ENCODE measurements at regions not wholly inside any gene's neighbourhood (a gene's known extent, or its start where the extent isn't known, plus 50 kb on each side); places are given as distances from the start of the nearest gene placed in this dataset.
"Not testable (repeated sequence)": the region's sequence is repeated elsewhere in the genome, so short reads cannot be mapped to it uniquely, and the experiment has no call there.

DNA sequence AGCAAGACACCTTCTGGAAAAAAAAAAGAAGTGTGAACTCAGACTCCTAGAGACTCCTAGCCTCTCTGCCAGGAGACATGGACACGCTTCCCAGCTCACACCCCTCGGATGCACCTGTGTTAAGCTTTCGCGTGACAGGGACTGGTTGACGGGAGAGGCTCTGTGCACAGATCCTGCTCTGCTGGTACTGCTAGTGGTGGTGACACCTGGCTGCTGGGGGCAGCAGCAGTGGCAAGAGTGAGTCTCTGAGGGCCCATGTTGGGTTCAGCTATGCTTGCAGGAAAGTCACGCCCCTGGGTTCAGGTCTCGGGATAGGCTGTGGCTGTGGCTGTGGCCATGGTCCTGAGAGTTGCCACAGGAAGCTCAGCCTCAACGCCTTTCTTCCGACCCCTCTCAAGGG is 81.1 kb downstream of the XRCC2 start:
- DNase-seq (ENCODE audit: extremely low read depth in 1 of 11, low read depth in 9 of 11, low spot score in 4 of 11) = no peak

DNA sequence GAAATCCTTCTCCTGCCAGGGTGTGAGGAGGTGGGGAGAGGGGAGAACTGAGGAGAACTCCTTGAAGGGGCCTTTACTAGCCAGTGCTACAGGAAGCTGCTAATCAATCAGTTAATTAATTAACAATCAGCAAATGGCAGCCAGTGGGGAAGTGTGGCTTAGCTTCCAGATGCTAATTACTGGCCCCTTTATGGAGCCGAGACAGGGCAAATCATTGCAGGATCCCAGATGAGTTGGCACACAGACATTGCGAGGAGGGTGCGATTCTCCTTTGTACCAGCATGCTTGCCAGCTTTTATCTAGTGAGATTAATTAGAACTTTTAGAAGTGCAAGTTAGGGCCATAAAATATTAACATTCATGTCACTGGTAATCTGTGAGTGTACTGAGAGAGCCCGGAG is 84.0 kb downstream of the XRCC2 start:
- no peak for DNase-seq (ENCODE audit: extremely low read depth in 1 of 11, low read depth in 9 of 11, low spot score in 4 of 11)

DNA sequence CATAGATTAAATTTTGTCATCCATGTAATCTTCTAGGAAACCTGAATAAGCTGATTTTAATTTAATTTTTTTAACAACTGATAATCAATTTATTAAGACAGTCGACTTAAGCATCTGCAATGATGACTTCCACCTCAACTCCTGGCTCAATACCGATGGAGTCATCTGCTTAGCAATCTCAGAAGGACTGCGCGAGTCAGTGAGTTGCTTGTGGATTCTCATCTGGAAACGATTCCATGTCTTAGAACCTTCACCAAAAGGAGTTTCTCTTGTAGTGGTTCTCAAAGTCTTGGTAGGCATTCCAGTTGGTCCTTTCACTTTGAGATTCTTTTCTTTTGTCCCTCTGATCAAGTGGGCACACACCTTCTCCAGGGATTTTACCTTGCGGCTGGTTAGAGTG is 85.5 kb downstream of the XRCC2 start:
- DNase-seq (ENCODE audit: extremely low read depth in 1 of 11, low read depth in 9 of 11, low spot score in 4 of 11) = no peak

DNA sequence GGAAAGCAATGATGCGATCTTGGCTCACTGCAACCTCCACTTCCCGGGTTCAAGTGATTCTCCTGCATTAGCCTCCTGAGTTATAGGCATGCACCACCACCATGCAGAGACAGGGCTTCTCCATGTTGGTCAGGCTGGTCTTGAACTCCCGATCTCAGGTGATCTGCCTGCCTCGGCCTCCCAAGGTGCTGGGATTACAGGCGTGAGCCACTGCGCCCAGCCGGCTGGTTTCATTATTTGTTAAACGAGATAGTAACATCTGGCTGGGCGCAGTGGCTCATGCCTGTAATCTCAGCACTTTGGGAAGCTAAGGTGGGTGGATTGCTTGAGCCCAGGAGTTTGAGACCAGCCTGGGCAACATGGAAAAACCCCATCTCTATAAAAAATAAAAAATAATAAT is 86.1 kb downstream of the XRCC2 start:
- not testable (repeated sequence) for DNase-seq (ENCODE audit: extremely low read depth in 1 of 11, low read depth in 9 of 11, low spot score in 4 of 11)

DNA sequence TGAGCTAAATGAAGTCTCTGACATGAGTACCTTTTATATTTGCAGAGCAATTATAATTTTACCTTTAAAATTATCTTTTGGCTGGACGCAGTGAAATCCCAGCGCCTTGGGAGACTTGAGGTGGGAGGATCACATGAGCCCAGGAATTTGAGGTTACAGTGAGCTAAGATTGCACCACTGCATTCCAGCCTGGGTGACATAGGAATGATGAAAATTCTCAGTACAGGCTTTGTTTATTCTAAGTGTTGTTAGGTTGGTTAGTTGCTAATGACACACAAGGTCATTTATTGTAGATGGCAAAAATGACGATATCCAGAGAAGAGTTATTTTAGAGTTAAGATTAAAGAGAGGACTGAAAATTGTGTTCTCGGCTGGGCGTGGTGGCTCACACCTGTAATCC is 87.6 kb downstream of the XRCC2 start:
- DNase-seq (ENCODE audit: extremely low read depth in 1 of 11, low read depth in 9 of 11, low spot score in 4 of 11) = no peak

DNA sequence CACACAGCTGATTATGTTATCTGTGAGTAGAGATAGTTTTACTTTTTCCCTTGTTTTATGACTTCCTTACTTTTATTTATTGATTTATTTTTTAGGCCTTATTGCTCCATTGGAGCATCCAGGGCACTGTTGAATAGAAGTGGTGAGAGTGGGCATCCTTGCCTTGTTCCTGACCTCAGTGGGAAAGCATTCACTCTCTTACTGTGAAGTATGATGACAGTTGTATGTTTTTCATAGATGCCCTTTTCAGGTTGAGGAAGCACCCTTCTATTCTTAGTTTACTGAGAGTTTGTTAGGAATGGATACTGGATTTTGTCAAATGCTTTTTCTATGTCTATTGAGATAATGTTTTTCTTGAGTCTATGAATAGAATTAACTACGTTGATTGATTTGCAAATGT is 88.6 kb downstream of the XRCC2 start:
- no peak for DNase-seq (ENCODE audit: extremely low read depth in 1 of 11, low read depth in 9 of 11, low spot score in 4 of 11)

DNA sequence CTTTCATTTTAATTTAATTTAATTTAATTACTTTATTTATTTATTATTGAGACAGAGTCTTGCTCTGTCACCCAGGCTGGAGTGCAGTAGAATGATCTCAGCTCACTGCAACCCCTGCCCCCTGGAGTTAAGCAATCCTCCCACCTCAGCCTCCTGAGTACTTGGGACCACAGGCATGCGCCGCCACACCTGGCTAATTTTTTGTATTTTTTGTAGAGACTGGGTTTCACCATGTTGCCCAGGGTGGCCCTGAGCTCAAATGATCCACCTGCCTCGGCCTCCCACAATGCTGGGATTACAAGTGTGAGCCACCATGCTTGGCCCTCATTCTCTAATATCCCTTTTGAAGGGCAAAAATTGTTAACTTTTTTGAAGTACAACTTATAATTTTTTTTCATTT is 92.9 kb downstream of the XRCC2 start:
- no peak for DNase-seq (ENCODE audit: extremely low read depth in 1 of 11, low read depth in 9 of 11, low spot score in 4 of 11)

DNA sequence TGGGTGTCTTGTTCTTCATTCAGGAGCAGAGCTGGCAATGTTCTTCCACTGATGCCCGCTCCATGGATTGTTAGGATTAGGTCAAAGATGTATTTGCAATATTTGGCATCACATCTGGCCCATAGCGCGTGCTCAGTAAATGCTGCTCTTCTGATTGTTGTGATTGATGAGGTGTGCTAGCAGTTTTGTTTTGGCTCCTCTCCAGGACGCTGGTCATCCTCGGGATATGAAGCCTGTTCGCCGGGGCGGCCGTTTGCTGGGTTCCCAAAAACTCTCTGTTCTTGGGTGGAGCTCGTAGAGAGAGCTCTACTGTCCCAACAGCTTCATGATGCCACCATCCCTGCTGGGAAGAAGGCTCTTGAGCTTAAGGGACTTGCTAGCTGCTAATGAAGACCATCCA is 96.9 kb downstream of the XRCC2 start:
- no peak for DNase-seq (ENCODE audit: extremely low read depth in 1 of 11, low read depth in 9 of 11, low spot score in 4 of 11)

DNA sequence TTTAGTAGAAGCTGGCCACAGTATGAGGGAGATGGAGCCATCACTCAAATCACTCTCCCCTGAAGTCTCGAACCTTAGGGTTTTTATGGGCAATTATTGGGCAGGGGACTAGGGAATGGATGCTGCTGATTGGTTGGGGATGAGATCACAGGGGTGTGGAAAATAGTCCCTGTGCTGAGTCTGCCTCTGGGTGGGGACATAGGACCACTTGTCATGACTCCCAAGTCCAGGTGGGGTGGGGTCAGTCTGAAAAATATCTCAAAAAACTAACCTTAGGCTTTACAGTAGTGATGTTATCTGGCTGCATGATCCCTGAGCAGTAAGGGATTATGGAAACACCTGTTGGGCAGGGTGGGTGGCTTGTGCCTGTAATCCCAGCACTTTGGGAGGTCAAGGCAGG is 98.6 kb downstream of the XRCC2 start:
- DNase-seq (ENCODE audit: extremely low read depth in 1 of 11, low read depth in 9 of 11, low spot score in 4 of 11) = no peak

DNA sequence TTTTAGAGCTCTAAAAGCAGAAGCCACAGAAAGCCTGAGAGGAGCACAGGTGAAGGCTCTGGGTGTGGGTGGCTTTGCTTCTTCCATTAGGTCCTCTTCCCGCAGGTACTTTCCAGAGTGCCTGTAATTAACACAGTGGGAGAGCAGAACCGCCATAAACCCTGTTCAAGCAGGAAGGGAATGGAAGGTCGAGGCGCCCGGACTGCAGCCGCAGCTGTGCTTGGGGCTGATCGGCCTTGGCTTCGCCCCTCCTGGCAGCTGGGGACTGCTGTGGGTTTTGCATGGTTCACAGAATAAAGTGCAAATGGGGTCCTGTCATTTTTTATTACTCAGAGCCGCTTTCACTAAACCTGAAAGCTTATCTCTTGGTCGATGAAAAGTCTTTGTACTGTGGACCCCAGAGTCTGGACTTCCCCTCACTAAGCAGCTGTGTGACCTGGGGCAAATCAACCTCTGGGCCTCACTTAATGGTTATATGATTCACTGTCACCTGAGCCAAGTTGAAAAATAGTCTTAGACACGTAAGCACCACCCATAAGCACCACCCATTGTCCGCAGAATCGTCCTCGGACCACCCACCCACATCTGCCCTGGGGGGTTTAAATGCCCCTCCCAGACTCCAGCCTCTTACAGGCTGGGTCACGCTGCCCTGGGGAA is 100.9 kb downstream of the XRCC2 start:
- peak in 2 of 11 donors; percentile 12 to 13 for DNase-seq (ENCODE audit: extremely low read depth in 1 of 11, low read depth in 9 of 11, low spot score in 4 of 11)

DNA sequence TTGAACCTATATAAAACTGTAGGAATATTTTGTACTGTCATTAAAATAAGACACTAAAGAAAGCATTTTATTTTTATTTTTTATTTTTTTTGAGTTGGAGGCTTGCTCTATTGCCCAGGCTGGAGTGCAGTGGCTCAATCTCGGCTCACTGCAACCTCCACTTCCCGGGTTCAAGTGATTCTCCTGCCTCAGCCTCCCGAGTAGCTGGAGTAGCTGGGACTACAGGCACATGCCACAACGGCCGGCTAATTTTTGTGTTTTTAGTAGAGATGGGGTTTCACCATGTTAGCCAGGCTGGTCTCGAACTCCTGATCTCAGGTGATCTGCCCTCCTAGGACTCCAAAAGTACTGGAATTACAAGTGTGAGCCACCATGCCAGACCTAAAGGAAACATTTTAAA is 102.8 kb downstream of the XRCC2 start:
- not testable (repeated sequence) for DNase-seq (ENCODE audit: extremely low read depth in 1 of 11, low read depth in 9 of 11, low spot score in 4 of 11)

DNA sequence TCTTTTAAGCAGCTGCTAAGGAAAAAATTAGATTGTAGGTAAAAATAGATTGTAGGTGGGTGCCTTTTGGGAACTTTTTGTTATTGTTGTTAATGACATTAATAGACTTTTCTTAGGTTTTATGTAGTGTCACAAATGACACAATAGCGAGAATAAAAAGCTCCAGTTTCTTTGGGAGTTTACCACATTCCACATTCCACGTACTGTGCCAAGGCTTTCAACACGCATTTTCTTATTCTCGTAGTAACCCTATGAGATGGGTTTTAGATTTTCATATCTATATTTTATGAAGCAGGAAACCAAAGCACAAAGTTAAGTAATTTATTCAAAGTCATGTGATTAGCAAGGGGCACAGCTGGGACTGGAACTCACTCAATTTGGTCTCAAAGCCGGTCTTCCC is 103.8 kb downstream of the XRCC2 start:
- no peak for DNase-seq (ENCODE audit: extremely low read depth in 1 of 11, low read depth in 9 of 11, low spot score in 4 of 11)

DNA sequence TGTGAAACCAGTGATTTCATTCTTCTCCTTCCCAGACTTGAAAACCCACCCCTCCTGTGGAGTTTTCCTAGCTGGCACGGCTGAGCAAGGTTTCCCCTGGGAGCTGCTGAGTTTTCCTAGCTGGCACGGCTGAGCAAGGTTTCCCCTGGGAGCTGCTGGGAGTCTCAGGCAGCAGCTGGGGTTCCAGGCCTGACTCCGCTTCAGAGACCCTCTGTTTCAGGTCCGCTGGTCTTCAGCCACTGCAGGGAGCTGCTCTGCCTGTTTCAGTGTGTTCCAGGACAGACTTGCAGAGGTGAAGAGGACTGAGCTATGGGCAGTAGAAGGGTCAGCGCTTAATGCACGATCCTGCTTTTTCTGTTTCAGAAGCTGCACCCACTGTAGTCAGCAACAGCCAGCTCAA is 104.9 kb downstream of the XRCC2 start:
- DNase-seq (ENCODE audit: extremely low read depth in 1 of 11, low read depth in 9 of 11, low spot score in 4 of 11) = no peak

DNA sequence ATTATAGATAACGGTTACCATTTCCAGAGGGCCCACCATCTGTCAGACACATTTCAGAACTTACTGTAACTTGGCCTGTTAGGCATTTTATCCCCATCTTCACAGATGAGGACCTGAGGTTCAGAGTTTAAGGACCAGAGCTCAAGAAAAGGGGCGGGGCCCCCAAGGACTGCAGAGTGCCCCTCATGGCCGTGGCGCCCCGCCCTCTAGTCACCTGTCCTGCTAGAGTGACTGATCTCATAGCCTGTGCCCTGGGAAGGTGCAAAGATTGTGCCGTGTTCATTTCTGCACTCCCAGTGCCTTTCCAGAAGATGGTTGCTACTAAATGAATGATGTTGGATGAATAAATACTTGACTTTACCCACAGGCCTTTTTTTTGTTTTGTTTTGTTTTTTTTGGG is 107.0 kb downstream of the XRCC2 start:
- no peak for DNase-seq (ENCODE audit: extremely low read depth in 1 of 11, low read depth in 9 of 11, low spot score in 4 of 11)

DNA sequence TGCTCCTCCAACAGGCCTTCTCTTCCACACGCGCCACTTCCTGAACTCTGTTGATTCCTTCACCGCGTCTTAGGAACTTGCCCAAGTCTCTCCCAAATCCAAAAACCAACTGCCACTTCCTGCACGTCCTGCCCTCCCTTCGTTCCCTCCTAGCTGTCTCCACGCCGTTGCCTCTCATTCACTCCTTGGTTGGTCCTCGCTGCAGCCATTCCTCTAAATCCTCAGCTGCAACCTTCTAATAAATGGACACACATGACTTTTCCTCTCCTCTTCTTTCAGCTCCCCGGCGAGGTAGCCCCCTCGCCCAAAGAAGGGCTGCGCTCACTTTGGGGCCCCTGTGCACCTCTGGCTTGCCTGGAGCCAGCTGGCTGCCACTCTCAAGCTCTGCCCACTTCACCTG is 110.2 kb downstream of the XRCC2 start:
- no peak for DNase-seq (ENCODE audit: extremely low read depth in 1 of 11, low read depth in 9 of 11, low spot score in 4 of 11)

DNA sequence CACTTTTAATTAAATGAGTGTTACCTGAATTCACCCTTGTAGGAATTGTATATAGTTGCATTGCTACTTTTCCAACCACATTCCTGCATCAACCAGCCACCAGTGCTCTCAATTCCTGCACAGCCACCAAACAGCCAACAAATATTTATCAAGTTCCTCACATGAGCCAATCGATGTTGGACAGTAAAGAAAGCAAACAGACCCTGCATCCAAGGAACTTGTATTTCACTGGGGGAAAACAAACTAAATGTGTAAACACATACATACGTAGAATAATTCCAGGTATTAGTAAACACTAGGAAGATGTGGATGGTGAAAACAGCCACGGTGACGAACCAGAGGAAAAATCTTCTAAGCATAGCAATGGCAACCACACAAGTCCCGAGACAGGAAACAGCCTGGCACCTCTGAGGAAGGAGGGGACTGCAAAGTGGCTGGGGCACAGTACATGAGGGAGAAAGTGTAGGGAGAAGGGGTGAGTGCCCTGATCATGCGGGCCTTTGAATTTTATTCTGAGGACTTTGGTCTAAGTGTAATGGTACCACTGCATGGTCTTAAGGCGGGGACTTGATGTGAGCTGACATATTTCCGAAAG is 111.2 kb downstream of the XRCC2 start:
- DNase-seq (ENCODE audit: extremely low read depth in 1 of 11, low read depth in 9 of 11, low spot score in 4 of 11) = no peak

DNA sequence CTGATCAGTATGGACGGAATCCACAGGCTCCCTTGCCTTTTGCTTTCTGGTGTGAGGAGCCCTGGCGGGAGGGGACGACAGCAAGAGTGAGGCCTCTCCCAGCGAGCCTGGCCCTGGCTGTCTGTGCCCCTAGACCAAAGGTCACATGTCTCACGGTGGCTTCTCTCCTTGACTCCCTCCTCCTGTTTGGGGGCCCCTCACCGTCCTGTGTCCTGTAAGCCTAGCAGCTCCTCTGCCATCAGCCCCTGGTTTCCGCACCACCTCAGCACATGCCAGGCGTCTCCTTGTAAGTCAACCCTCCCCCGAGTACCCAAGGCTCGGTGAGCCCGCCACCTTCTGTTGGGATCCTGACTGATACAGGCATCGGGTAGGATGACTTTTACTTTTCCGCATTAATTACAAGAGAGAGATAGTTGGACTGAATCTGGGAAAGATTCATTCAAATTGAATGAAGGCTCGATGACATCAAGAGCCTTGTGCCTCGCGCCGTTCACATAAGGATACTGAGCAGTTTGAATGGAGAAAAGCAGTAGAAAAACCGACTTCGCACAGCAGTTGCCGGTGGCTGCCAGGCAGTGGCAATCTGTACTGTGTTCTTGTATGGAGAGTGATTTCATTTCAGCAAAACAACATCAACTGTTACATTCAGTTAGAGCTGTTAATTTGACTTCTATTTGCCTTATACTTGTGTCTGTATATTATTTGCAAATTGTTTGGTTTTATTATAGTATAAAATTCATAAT is 119.8 kb downstream of the XRCC2 start:
- DNase-seq (ENCODE audit: extremely low read depth in 1 of 11, low read depth in 9 of 11, low spot score in 4 of 11) = no peak

DNA sequence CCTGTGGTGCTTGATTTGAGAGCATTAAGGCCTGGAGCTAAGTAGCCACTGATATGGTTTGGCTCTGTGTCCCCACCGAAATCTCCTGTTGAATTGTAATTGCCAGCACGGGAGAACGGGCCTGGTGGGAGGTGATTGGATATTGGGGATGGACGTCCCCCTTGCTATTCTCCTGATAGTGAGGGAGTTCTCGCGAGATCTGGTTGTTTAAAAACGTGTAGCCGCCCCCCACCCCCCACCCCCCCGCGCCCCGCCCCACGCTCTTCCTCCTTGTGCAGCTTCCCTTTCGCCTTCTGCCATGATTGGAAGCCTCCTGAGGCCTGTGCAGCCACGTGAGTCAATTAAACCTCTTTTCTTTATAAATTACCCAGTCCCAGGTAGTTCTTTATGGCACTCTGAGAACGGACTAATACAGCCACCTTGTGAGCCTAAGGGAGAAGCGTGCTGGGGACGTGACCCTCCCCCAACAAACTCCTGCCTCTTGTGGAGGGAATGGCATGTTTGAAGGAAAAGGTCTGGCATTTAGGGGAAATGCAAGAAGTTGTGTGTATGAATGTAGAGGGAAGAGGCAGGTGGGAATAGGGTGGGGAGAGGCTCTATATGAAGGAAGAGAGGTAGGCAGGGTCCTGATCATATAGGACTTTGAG is 118.0 kb upstream of the KMT2C start:
- no peak for DNase-seq (ENCODE audit: extremely low read depth in 1 of 11, low read depth in 9 of 11, low spot score in 4 of 11)

DNA sequence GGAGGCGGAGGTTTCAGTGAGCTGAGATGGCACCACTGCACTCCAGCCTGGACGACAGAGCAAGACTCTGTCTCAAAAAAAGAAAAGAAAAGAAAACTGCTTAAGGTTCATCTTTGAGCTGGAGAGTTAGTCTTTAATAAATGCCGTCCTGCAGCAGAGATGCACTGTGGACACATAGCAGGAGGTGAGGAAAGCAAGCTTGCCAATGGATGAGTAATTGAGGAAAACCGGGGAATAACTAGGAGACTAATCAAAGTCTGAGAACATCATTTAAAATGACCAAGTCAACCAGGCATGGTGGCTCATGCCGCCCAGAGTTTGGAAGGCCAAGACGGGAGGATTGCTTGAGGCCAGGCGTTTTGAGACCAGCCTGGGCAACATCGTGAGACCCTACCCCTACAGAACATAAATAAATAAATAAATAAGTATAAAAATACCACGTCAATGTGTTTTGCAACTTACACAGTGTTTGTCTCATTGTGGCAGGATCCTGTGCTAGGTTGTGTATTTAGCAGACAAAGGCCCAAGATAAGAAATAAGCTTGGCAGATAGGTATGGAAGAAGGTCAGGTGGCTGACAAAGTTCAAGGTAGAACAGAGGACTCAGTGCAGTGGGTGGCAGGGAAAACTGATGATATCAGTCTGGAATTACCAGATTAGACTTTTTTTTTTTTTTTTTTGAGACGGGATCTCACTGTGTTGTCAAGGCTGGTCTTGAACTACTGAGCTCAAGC is 115.7 kb upstream of the KMT2C start:
- no peak for DNase-seq (ENCODE audit: extremely low read depth in 1 of 11, low read depth in 9 of 11, low spot score in 4 of 11)

Measured in renal cortex interstitium (tissue), 11 donors.